Gastrocnemius medialis (tissue), 4 donors: ENCODE measurements at regions not wholly inside any gene's neighbourhood (a gene's known extent, or its start where the extent isn't known, plus 50 kb on each side); places are given as distances from the start of the nearest gene placed in this dataset.

Experiments used
- POLR2A ChIP-seq, 2 donors: fragments of 450-650 bp; IDR thresholded peaks; one replicate each; pipeline ENCODE4 v1.6.1; 2017; ENCODE audit warnings: antibody characterized with exemption in 2 of 2, mild to moderate bottlenecking in 2 of 2, moderate library complexity in 2 of 2
- TF ChIP-seq, protein P1 (sequence below), 5 experiments: fragments of 450-650 bp in 3 of 5; fragments of 200-600 bp in 2 of 5; sonication (generic) in 2 of 5; IDR thresholded peaks in 4 of 5; conservative IDR thresholded peaks in 1 of 5; 1 replicate in 4 of 5; 2 replicates in 1 of 5; pipeline ENCODE4 v1.5.1; 2016 to 2019; ENCODE audit warnings: antibody characterized with exemption in 5 of 5, mild to moderate bottlenecking in 3 of 5, moderate library complexity in 3 of 5

DNA sequence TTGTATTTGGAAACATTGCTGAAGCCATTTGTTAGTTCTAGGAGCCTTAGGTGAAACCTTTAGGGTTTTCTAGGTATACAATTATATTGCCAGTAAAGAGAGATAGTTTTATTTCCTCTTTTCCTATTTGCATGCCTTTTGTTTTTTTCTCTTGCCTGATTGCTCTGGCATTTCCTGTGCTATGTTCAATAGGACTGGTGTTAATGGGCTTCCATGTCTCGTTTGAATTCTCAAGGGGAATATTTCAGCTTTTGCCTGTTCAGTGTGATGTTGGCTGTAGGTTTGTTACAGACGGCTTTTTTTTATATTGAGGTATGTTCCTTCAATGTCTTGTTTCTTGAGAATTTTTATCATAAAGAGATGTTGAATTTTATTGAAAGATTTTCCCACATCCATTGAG lies 1054.9 kb upstream of the NXPH2 start:
- TF ChIP-seq, protein P1, sequence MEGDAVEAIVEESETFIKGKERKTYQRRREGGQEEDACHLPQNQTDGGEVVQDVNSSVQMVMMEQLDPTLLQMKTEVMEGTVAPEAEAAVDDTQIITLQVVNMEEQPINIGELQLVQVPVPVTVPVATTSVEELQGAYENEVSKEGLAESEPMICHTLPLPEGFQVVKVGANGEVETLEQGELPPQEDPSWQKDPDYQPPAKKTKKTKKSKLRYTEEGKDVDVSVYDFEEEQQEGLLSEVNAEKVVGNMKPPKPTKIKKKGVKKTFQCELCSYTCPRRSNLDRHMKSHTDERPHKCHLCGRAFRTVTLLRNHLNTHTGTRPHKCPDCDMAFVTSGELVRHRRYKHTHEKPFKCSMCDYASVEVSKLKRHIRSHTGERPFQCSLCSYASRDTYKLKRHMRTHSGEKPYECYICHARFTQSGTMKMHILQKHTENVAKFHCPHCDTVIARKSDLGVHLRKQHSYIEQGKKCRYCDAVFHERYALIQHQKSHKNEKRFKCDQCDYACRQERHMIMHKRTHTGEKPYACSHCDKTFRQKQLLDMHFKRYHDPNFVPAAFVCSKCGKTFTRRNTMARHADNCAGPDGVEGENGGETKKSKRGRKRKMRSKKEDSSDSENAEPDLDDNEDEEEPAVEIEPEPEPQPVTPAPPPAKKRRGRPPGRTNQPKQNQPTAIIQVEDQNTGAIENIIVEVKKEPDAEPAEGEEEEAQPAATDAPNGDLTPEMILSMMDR (IDR thresholded peaks at IDR 0.05 in 4 of 5, conservative IDR thresholded peaks at IDR 0.05 in 1 of 5) = no peak
- TF ChIP-seq POLR2A (IDR thresholded peaks at IDR 0.05) = no peak
